GM21360 (cell line): ENCODE measurements at regions not wholly inside any gene's neighbourhood (a gene's known extent, or its start where the extent isn't known, plus 50 kb on each side); places are given as distances from the start of the nearest gene placed in this dataset.
A peak's percentile ranks its signal among the peaks of the same experiment; 100 is the strongest.
"Not testable (repeated sequence)": the region's sequence is repeated elsewhere in the genome, so short reads cannot be mapped to it uniquely, and the experiment has no call there.

Experiments
- ATAC-seq: cut with Tn5 transposase; IDR thresholded peaks from one replicate; pipeline ENCODE4 v1.9.1; 2021; ENCODE audit warnings: mild to moderate bottlenecking, moderate library complexity; ENCODE audit not compliant: unreplicated experiment

- no peak for ATAC-seq
Observed at GRCh38 chr7:113320419-113320818, 202.1 kb upstream of the SMIM30 start.

DNA sequence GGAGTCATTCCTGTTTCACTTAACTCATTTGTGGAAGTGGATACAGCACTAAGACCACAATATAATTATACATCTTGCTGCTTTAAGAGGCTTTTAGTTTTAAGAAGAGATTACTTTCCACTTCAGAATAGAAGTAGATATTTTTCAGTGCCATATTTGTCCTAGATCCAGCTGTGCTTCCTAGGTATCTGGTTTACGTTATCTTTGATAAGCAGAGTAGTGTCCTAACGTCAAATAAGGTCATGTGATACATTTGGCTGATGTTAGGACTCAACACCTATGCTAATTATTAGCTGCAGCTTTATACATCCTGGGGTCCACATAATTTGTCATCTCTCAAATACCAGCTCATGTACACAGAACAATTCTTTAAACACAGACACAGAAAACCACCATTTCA lies 196.2 kb upstream of the SMIM30 start:
- no peak for ATAC-seq

DNA sequence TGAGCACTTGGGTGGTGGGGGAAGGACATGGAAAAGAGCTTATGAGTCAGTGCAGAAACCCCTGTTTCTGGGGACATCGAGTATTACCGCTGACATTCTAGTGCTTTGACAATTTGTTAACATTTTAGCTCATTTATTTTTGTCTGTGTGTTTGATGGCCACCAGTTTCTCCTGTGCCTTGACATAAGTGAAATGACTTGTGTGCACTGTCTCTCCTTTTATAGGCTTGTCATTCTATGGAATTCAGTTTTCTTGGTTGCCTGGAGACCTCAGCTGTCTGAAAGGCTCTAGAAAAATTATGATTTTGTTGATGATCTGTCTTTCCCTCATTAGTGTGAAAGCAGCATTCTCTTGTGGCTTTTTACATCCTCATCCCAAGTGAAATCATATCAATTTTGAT lies 190.0 kb upstream of the SMIM30 start:
- ATAC-seq: no peak

DNA sequence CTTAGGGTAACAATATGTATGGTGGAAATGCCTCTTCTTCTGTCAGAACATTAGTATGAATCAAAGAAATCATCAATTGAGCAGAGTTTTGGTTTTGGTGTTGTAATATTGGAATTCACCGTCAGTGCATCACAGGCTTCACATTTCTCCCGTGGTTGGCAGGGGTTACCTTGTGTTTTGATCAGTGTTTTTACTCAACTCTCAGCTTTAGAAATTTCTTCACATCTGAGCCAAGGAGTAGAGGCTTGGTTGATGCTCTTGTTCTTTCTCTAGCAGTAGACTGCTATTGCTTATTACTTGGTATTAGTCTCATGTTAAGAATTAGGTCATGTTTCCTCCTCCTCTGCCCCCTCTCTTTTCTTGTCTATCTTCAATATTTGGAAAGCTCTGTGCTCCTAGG lies 188.8 kb upstream of the SMIM30 start:
- ATAC-seq: no peak

DNA sequence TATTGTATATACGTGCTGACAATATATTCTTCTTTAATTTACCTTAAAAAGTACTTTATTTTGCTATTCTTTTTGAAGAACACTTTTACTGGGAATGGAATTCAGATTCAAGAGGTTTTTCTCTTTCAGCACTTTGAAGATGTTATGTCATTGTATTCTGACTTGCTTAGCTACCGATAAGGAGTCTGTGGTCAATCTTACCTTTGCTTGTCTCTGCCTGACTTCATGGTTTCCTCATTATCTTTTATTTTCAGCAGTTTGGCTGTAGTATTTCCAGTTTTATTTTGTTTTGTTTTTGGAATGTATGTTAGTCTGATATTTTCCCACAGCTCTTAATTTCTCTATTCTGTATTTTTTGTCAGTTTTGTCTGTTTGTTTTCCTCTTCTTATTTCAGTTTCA lies 187.9 kb upstream of the SMIM30 start:
- ATAC-seq: no peak

DNA sequence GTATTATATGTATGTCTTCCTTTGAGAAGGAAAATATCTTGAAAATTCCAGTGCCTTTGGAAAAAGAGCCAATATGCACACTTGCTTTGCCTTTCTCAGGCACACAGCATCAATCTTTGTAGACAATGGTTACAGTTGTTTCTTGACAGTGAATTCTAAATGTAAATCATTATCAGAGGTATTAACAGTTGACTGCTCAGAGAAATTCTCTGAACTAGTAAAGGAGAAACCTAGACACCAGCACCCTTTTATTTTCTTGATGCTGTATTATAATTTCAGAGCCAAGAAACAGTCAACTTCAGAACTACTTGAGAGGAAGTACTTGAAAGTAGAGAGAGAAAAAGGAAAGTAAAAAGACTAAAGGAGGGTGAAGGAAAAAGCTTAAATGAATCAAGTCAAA lies 185.8 kb upstream of the SMIM30 start:
- ATAC-seq: no peak

DNA sequence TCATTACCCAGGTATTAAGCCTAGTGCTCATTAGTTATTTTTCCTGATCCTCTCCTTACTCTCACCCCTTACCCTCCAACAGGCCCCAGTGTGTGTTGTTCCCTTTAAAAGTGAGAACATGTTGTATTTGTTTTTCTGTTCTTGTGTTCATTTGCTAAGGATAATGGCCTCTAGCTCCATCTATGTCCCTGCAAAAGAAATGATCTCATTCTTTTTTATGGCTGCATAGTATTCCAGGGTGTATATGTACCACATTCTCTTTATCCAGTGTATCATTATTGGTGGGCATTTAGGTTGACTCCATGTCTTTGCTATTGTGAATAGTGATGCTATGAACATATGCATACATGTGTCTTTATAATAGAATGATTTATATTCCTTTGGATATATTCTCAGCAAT lies 185.0 kb upstream of the SMIM30 start:
- not testable (repeated sequence) for ATAC-seq

DNA sequence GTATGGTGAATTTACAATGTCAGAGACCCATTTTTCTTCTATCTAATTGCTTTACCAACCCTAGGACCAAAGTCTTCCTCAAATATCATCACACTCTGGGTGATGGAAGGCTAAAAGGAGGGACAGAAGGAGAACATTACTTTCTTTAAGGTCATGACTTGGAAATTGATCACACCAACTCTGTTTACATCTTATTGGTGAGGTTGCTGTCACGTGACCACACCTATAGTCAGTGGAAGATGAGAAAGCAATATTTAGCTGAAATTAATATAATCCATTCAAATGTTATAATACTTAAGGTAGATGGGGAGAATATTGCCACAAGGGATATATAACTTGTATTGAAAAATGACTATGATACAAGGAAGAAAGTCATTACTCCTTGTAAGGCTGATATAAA lies 183.6 kb upstream of the SMIM30 start:
- ATAC-seq: no peak

DNA sequence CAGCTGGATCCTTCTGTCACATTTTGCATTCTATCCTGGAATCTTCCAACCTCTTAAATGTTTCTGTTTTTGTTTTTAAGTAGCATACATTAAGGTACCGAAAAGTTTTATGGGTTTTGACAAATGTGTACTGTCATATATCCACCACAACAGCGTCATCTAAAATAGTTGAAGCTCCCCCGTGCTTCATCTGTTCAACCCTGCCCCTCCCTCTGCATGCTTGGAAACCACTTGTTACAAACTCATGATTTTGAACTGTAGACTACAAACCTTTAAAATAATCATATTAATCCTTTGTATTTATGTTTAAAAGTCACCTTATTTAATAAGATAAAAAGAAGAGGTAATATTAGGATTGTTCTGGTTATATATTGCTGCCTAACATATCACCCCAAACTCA lies 182.8 kb upstream of the SMIM30 start:
- ATAC-seq: no peak

DNA sequence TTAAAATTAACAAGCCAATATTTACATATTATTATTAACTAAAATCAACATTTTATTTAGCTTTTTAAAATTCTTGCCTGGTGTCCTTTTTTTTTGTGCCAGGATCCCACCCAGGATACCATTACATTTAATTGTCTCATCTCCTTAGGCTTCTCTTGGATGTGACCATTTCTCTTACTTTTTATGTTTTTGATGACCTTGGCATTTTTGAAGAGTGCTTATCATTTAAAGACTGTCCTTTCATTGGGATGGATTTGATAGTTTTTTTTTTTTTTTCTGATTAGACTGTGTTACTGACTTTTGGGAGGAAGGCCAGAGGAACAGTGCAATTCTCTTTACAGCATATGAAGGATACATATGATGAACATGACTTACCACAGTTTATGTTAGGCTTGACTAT lies 181.4 kb upstream of the SMIM30 start:
- no peak for ATAC-seq

DNA sequence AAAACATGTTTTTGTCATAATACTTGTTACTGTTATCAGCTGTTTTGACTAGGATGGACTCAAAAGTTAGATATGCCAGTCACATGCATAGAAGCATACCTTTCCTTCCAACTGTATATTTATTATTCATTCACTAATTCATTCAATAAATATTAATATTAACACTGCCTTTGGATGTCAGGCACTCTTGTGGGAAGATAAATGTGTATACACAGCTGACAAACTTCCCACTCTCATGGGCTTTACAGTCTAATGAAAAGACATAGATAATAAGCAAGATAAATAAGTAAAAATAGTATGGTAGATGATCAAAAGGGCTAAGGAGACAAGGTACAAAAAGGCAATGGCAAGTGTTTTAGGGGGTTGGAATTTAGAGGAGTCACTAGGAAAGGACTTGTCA lies 180.1 kb upstream of the SMIM30 start:
- no peak for ATAC-seq

DNA sequence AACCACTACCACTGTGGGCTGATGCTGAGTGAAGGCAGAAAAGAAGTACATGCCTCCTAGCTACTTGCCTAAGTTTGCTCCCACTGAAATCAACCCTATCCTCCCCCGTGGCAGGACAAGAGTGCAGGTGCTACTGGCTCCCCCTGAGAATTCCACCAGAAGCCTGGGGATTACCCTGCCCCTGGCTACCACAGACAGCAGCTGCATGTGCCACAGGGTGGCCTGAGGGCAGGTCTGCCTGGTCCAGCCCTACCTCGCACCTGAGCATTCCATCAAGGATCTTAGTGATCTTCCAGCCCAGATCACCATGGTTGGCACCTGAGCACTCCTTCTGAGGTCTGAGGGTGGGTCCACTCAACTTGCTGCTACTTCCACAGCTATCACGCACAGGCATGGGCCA lies 176.4 kb upstream of the SMIM30 start:
- ATAC-seq: no peak

- no peak for ATAC-seq
Observed at GRCh38 chr7:113292105-113292504, 173.8 kb upstream of the SMIM30 start.

GRCh38 chr7:113291058-113291457 lies 172.7 kb upstream of the SMIM30 start:
- no peak for ATAC-seq

DNA sequence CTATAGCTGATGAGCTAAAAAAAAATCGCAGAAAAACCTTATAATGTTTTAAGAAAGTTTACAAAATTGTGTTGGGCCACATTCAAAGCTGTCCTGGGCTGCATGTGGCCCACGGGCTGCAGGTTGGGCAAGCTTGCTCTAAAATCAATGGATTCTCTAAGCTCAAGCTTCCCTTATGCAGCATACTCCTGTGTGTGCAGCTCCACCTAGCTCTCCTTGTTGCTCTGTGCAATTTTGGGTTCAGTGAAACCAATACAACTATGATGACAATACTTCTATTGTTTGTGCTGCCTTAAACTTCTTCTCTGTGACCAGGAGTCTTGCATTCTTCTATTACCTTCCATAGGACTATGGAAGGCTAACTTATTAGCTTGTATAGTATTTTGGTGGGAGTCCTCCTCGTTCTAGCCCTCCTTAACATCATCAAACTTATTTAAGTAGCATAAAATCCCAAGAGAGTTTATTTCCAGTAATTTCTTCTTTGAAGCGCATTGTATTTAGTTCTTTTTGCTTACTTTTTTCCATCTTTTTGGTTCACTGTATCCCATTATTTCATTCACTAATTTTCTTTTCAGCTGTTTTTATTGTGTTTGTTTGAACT lies 170.9 kb upstream of the SMIM30 start:
- peak; percentile 73 for ATAC-seq

DNA sequence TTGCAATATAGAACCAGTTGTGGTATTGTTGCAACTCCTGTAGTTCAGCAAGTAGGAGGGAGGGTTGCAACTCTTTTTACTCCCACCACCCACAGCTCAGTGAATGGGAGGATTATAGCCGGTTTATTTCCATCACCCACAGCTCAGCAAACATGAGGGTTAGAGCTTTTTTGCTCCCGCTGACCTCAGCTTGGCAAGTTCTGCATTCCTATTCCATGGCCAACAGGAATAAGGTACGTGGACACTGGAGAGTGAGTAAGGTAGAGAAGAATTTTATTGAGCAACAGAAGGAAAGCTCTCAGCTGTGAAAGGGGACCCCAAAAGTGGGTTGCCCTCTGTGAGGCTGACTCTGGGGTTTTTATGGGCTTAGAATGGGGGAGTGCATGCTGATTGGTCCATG lies 167.1 kb upstream of the SMIM30 start:
- no peak for ATAC-seq

DNA sequence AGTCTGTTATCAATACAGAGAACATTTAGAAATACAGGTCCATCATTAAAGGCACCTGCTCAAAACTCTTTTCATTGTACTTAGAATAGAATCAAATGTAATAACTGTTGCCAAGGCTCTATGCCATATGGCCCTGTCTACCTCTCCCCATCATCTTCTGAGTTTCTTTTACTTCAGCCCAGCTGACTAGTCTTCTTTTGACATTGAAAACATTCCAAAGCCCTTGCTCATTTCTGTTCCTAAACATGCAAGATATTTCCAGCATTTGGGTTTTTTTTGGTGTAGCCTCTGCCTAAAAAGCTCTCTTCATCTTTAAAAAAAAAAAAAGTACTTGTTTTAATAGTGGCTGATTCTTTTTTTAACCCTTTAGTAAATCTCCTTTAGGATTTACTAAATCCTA lies 165.5 kb upstream of the SMIM30 start:
- no peak for ATAC-seq

- no peak for ATAC-seq
Observed at GRCh38 chr7:113282875-113283274, 164.5 kb upstream of the SMIM30 start.

DNA sequence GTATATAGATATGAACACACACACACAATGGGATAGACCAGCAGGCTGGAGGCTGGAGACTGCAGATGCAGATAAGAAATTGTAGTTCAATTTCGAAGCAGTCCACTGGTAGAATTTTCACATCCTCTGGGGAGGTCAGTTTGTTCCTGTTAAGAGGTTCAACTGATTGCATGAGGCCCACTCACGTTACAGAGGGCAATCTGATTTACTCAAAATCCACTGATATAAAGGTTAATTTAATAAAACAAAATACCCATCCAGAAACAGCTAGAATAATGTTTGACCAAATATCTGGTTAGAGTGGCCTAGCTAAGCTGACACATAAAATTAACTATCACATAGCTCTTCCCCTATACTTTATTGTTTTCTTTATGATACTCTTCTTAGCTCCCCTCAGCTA lies 162.9 kb upstream of the SMIM30 start:
- no peak for ATAC-seq

DNA sequence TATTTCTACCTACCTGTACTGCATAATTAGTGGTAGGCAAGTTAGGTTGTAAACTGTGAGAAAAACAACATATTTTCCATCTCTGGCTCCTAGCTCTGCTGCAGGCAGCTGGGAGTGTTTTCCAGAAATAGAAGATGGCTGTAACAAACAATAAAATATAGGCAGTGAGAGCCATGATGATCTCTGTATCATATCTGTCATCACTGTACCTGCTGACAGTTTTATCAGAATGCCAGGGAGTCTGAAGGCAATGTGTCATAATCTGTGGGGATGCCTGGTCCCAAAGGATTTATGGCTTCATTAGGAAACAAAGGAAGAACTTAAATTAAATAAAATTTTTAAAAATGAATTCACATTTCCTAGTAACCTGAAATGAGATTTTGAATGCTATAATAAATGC lies 160.9 kb upstream of the SMIM30 start:
- ATAC-seq: no peak

DNA sequence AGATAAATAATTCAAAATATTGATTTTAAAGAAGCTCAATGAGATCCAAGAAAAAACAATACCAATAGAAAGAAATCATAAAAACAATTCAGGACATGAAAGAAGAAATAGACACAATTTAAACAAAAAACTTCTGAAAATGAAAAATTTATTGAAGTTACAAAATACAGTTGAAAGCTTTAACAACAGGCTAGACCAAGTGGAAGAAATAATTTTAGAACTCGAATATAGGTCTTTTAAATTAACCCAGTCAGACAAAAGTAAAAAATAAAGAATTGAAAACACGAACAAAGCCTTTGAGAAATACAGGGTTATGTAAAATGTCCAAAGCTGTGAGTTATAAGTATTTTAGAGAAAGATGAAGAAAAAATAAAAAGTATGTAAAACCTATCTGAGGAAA lies 152.4 kb upstream of the SMIM30 start:
- no peak for ATAC-seq

DNA sequence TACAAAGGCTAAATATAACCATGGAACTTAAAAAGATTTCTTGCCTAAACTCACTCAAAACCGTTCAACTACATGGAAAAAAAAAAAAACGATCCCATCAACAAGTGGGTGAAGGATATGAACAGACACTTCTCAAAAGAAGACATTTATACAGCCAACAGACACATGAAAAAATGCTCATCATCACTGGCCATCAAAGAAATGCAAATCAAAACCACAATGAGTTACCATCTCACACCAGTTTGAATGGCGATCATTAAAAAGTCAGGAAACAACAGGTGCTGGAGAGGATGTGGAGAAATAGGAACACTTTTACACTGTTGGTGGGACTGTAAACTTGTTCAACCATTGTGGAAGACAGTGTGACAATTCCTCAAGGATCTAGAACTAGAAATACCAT lies 151.2 kb upstream of the SMIM30 start:
- not testable (repeated sequence) for ATAC-seq

DNA sequence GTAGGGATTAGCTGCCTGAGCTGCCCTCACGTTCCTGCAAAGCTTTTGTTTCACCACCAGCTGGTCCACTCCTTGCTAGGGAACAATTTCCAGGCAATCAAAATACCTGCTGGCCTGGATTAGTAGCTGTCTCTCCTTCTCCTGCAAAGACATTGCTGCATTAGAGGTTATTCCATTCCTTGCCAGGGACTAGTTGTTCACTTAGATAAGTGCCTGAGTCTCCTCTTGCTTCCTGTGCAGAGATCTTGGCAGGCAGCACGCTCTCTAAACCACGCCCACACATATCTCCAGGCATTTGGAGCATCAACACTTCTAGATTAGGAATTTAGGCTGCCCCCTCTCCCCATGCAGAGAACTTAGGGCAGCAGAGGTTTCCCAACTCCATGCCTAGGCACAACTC lies 150.4 kb upstream of the SMIM30 start:
- no peak for ATAC-seq

- no peak for ATAC-seq
Observed at GRCh38 chr7:113267885-113268284, 149.5 kb upstream of the SMIM30 start.
